ENCODE measurements at regions not wholly inside any gene's neighbourhood (a gene's known extent, or its start where the extent isn't known, plus 50 kb on each side); places are given as distances from the start of the nearest gene placed in this dataset.
A peak's percentile ranks its signal among the peaks of the same experiment; 100 is the strongest.

DNA sequence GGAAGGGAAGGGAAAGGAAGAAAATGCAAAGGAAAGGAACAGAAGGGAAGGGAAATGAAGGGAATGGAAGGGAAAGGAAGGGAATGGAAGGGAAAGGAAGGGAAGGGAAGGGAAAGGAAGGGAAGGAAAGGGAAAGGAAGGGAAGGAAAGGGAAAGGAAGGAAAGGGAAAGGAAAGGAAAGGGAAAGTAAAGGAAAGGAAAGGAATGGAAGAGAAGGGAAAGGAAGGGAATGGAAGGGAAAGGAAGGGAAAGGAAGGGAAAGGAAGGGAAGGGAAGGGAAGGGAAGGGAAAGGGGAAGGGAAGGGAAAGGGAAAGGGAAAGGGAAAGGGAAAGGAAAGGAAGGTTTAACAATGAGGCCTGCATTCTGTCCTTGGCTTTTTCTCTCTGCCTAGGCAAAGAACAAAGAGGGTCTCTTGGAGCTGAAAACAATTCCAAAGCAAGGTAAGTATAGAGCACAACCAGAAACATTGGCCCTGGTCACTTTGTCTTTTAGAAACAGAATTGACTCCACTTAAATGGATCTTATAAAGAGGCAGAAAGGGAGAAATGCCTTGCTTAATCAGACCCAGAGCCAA lies 525.9 kb upstream of the TMPO start:
- DNase-seq, result no peak

DNA sequence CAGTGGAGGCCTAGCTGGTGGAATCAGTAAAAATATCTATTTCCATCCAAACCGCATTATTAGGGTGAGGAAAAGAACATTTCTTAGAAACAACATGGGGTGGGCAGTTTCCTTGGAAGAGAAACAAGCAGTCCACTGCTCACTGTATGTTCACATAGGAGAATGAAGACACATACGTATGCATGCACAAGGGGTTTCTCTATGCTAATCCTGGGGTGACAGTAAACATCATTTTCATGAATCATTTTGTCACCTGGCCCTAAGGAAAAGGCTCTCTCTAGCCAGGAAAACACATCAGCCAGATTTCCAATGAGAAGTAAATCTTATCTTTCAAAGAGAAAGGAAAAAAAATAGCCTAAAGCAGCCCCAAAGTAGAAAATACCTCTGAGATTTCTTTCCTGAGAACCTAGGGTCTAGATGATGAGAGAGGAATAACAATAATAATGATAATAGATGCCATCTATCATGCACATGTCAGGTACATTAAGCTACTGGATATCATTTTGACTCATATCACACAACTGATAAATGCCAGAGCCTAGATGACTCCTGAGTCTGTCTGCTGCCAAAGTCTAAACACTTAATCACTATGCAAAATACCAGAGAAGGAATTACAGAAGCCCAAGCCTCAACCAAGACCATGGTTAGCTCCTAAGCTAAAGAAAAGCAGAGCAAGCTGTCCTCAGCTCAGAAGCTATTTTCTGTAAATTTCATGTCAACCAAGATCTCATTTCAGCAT lies 520.5 kb upstream of the TMPO start:
- DNase-seq, result no peak

DNA sequence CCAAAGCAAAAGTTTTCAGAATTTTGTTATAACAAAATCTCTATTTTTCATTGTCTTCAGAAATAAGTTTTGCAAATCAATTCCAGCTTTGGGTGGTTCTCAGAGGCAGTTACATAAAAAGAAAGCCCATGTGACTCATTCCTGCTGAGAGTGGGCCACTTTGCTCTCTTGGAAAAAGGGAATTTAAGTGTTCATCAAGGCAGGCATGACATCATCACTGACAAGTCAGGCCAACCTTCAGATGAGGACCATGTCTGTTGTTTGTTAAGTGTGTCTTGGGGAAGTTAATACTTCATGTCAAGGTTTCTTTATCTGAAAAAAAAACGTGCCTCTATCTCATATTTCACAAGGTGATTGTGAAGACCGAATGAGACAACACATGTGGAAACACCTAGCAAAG lies 519.8 kb upstream of the TMPO start:
- DNase-seq, result no peak

DNA sequence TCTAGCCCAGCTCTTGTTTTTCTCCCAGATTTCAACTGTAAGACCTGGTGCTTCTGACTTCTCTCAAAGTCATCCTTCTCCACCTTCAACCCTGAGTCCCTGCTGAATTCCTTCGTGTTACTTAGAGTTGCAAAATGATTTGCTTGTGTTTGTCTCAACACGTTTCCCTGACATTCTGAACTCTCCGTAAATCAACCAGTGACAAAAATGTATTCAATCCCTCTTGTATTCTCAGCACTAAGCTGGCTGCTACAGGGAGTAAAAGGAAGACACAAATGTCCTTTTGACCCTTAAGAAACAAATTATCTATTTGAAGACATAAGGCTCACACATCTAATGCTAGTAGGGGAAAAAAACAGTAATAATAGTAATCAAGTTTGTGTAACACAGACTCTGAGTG lies 514.0 kb upstream of the TMPO start:
- DNase-seq, result no peak

DNA sequence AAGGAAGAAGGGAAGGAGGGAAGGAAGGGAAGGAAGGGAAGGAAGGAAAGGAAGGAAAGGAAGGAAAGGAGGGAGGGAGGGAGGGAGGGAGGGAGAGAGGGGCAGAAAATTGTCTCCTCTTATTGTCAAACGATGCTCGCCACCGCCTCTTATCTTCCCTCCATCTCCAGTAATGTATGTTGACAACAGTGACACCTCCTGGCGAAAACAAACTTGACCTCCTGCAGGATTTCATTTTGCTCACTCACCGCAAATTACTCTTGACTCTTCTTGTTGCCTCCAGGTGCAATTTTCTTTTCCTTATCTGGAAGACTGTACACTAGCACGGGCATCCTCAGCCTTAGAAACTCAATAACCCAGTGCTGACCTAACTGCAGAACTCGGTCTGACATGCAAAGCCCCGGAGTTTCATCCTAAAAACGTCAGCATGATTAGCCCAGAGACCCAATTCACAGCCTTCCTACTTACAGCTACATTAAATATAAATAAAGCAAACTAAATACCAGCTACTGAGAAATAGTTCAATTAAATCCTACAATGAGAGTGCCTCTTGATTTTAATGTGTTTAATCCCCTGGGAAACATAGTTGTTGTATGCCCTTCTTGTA lies 512.4 kb upstream of the TMPO start:
- peak; percentile 21 for DNase-seq

DNA sequence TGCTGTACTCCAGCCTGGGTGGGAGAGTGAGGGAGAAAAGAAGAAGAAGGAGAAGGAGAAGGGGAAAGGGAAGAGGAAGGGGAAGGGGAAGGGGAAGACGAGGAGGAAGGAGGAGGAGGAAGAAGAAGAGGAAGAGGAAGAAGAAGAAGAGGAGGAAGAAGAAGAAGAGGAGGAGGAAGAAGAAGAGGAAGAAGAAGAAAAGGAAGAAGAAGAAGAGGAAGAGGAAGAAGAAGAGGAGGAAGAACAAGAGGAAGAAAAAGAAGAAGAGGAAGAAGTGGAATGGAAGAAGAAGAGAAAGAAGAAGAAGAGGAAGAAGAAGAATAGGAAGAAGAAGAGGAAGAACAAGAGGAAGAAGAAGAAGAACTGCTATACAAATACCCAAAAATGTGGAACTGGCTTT lies 507.4 kb upstream of the TMPO start:
- no peak for DNase-seq

DNA sequence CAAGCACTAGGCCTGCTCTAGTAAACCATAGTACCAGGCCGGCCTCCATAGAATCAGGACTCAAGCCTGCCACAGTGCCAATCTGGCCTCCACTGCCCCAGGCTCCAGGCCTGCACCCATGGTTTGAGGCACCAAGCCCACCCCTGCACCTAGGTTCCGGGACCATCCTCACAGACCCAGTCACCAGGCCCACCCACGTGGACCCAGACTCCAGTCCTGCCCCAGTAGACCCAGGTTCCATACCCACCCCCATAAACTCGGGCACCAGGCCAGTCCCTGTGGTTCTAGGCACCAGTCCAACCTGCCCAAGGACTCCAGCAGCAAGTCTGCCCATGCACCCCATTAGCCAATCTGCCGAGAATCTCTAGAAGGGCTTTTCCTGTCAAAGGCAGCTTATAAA lies 501.8 kb upstream of the TMPO start:
- DNase-seq, result no peak

DNA sequence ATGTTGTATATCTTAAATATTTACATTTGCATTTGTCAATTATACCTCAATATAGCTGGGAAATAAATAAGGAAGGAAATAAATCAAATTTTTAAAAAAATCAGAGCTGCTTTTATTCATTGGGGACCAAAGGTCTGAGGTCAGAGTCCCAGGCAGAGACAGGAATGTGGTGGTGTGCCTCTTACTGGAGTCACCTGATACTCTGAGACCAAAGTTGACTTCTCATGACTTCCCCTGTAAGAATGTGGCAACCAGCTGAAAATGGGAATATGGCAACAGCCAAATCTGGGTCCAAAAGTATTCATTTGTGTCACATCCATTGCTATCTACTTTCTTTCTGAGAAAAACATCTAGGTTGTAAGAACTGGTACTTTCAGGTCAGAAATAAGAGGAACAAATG lies 496.6 kb upstream of the TMPO start:
- no peak for DNase-seq

DNA sequence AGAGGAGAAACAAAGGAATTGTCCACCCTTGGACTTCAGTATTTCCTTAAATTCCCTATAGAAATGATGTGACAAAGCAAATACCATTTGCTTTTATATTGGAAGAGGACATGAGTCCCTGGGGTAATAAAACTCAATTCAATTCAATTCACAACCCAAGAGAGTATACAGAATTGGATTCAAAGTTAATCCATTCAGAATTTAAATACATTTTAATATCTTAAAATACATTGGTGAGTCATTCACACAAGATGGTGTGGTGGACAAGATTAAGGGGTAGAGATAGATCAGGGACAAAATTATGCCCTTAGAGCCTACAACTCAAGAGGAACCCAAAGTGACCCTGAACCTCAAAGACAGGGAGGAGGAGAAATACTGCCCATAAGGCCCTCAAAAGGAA lies 495.0 kb upstream of the TMPO start:
- DNase-seq, result no peak

DNA sequence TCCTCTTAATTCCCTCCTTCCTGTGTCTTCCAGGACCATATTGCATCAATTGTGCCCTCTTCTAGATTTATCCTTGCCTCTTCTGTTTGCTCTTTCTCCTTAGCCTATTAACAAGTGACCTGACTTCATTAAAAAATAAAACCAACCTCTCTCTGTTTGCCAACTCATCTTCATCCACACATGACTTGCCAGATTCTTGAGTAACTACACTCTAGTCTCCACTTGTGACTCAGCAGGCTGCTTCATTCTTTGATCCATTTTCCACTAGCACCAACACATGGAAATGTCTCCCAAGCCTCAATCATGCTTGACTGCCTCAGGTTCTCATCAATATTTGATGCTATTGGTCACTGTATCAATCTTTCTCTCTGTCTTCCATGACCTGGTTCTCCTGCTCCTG lies 492.4 kb upstream of the TMPO start:
- no peak for DNase-seq

DNA sequence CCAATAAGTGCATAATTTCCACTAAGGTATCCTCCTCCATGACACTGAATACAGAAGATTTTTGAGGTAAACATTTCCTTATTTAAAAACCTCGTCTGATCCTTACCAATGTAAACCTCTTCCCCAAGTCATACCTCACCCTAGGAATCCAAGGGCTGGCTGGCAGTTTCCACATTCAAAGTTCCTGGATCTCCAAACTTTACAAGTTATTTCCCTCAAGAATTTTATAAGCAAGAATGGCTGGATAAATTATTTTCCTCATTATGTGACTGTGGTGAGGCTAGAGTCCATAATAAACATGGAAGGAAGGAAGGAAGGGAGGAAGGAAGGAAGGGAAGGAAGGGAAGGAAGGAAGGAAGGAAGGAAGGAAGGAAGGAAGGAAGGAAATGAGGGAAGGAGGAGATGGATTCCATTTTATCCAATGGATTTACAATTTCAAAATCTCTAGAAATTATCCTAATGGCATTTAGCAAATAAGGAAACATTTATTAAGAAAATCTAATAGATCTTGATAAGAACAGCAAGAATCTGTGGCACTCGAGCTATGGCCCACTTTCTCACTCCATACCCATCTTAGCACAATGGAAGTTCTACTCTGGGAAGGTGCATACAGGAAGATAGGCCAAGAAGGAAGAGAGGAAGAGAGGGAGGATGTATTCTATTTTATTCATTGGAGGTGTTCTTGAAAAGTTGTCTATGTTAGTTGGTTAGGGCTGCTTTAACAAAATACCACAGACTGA lies 477.8 kb upstream of the TMPO start:
- DNase-seq, result no peak

DNA sequence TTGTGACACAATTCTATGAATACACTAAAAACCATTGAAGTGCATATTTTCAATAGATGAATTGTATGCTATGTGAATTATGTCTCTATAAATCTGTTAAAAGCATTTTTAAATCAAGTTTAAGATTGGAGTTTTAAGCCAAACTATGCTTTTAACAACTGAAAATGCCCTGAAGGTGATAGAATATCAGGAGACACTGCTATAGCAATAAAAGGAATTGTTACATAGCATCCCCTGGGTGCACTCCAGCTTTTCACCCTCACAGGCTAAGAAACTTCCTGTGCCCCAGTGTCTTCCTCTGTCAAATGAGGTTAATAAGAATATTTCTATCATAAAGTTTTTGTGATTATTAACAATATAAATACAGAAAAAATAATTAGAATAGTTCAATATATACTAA lies 472.7 kb upstream of the TMPO start:
- DNase-seq, result no peak

DNA sequence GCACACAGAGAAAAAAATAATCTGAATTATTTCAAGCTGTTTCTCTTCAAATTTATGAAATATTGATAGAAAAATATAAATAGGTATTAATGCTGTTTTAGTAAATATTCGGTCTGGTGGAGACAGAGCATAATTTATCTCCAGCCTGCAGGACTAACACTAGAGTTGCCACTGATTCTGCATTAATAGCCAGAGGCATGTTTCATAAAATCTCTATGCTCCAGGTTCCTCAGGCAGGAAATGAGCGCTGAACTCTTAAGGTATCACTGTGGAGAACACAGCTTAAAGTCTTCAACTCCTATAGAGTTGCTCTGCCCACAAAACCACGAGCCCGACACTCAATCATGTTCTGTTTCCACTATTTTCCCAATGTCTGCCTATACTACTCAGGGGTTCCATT lies 470.0 kb upstream of the TMPO start:
- no peak for DNase-seq

DNA sequence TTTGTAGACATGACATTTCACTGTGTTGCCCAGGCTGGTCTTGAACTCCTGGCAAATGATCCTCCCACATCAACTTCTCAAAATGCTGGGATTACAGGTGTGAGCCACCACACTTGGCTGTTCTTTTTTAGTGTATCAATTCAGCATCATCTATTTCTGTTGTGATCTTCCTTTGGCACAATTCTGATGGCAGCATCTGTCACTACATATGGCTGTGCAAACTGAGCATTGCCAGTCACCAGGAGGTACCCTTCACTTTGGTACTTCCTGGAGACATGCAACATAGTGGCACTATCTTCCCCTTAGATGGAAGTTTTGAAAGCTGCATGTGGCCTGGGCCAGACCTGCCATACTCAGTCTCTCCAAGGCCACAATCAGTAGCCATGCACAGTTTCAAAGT lies 467.1 kb upstream of the TMPO start:
- DNase-seq, result no peak

DNA sequence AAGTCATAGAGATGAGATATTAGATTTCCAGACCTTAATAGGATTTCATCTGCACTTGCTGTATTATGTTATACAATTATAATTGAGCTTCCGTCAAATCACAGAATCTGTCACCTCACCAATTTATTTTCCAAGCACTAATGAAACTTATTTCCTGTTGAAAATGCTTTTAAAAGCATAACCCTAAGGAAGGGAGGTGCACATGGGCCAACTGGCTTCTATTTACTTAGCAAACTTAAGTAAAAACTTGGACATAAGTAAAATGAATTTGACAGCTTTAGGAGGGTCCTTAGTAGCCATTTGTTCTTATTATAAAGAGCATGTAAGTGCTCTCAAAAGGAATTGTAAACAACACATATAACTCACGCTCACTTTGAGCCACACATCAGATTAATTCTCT lies 462.2 kb upstream of the TMPO start:
- no peak for DNase-seq

DNA sequence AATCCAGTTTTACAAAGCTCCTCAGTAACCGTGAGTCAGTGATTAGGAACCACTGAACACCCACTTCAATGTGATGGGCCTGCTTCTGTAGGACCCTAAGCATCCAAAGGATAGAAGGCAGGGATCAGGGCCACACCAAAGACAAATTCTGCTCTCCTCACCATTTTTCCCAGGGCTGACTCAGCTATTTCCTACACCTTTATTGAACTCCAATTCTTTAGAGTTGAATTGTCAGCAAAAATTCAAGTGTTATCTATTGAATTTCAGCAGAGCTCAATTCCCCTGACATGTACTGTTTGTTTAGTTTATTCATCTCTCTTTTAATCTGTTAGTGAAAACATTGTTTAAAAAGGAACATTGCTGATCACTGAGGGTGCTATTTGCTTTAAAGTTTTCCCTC lies 457.7 kb upstream of the TMPO start:
- DNase-seq, result no peak

DNA sequence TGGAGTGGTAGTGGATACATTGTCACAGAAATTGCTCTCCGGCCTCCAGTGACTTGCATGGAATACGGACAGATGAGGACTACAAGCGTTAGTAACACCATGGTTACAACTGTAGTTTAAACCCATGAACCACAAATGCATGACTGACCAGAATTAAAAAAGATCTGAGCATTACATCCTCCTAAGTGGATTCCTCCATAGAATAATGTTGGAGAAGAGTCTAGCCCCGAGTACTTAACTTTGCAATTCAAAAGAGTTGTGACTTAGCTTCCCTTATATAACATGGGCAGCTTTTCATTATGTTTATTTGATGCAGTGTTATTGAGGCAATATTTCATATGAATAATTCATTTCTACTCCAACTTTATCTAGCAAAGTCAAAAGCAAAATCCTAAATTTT lies 457.2 kb upstream of the TMPO start:
- no peak for DNase-seq

DNA sequence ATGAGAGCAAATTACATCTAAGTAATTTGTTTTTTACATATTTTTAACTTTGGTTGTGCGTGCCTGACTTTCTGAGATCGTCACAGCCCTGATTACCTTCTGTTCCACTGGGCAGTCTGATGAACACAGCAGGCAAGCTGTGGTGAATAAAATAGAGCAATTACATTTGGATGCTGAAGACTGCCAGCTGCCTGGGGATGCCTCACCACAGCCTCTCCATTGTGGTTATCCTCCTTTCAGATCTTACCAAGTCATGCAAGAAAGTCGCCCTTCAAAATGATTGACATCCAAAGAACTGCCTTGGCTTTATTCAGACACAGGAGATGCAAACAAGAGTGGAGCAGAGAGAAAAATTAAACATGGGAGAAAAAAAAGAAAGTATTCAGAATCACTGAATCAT lies 456.6 kb upstream of the TMPO start:
- no peak for DNase-seq

DNA sequence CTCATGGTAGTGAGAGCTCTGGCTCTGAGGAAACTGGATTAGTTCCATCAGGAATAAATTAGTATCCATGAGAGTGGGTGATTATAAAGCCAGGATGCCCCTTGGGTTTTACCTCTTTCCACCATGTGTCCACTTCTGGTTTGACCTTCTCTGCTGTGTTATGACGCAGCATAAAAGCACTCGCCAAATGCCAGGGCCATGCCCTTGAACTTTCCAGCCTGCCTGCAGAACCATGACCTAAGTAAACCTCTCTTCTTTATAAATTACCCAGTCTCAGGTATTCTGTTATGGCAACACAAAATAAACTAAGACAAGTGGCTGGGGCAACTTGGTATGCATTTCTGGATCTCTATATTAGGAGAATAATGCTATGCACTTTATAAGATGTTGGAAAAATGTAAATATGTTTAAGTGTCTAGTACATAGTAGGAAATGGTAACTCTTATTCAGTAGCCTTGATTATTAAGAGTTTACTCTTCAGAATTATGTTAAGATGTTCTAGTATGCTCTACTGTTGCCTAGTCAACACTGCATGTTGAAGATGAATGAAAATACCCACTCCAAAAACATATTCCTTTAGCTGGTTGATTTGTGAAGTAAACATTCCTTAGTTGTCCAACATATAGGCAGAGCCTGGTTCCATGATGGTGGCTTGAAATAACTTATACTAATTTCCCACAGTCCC lies 455.6 kb upstream of the TMPO start:
- DNase-seq, result no peak

DNA sequence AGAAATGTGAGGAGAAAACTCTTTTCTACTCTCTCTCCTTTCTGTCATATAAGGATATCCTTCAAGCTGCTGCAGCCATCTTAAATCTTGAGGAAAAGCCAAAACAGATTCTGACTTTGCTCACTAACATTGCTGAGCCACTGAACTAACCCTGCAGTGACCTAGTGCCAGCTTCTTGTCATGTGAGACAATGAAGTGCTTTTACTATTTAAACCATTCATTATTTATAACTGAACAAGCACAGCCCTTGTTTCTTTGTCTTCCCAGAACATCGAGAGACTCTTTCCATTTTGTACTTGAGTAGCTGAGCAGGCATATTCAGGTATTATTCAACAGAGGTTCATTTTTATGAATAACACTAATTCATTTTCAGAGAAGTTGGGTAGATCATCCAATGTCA lies 455.0 kb upstream of the TMPO start:
- no peak for DNase-seq

DNA sequence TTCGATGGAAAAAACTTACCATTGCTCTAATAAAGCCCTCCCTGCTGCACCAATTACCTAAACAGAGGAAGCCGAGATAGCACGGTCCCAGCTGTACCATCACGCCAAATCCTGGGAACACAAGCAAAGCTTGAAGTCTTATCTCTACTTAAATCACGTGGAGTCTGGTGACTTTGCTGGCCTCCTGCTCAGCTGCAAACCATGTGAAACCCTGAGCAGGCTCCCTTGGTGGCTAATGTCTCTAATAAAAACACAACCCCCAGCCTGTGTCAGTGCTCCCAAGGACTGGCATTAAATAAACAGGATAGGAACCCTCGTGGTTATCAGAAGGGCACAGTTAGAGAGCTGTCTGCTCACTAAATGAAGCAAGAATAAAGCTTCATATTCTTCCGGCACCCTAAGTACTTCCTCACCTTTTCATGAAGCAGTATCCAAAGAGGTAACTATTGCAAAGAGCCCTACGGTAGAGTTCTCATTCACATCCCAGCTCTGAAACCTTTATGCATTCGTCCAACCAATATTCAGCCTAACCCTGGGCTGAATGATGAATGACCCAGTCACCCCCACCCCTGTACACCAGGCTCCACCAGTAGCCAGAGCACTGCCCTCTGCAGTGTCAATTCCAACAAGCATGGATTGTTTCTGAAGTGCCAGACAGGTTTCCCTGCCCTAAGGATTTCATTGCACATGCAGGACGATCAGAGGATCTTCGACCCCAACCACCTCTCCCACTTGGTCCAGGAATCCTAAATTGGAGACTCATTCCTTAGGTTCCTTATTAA lies 452.7 kb upstream of the TMPO start:
- no peak for DNase-seq

DNA sequence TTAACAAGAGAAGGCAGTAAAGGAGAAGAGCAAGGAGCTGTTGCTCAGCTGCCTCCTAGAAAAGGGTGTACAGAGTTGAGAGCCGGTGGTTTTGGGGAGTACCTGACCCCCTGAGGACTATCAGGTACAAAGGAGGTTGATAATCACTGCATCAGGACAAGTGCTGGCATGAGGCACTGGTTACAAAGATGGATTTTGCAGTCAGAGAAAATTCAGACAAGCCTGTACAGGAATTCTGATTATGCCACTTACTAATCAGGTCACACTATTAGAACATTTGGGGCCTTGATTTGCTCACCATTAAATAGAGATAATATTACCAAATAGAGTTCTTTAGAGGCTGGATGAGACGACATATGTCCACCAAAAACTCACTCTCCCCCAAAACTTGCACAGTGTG lies 450.9 kb upstream of the TMPO start:
- no peak for DNase-seq

DNA sequence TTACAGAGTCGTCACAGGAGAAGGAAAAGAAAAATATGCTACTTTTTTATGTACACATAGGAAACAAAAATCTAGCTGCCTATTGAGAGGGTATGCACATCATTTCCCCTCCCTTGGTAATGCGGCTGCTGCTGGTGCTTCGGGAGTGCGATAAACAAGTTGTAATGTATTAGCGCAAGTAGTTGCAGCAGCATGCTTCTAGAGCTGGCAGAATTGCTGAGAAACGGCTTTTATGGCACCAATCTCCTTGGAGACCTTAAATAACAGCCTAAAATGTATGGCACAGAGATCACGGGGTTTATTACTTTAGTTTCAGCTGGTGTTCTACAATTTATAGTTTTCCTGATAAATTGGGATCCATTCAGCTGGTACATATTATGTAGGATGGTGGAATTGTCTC lies 447.6 kb upstream of the TMPO start:
- no peak for DNase-seq
